Prostate gland (tissue), 2 donors: ENCODE measurements at regions not wholly inside any gene's neighbourhood (a gene's known extent, or its start where the extent isn't known, plus 50 kb on each side); places are given as distances from the start of the nearest gene placed in this dataset.

Experiments used
- DNase-seq: peaks from one replicate; pipeline ENCODE4 v3.0.0-alpha.2; 2019; ENCODE audit warnings: low spot score
- H3K27ac ChIP-seq, 2 donors: fragments of 200-600 bp; sonication (generic); 2 replicates each; pipeline ENCODE4 v1.5.1; 2017 to 2019
- H3K27me3 ChIP-seq: fragments of 200-600 bp; sonication (generic); replicated peaks from 2 replicates; pipeline ENCODE4 v1.5.1; 2019; ENCODE audit not compliant: insufficient read depth
- H3K36me3 ChIP-seq, 2 donors: fragments of 200-600 bp; sonication (generic); 1 replicate in 1 of 2; 2 replicates in 1 of 2; pipeline versions ENCODE4 v1.5.1 to v1.8.1; 2017 to 2019
- H3K4me1 ChIP-seq: fragments of 200-600 bp; sonication (generic); replicated peaks from 2 replicates; pipeline ENCODE4 v1.5.1; 2019
- H3K4me3 ChIP-seq, 2 donors: fragments of 200-600 bp; sonication (generic); 2 replicates each; pipeline ENCODE4 v1.5.1; 2017 to 2019
- H3K9me3 ChIP-seq: fragments of 200-600 bp; sonication (generic); 2 replicates; pipeline ENCODE4 v1.5.1; 2017
- CTCF ChIP-seq, 4 experiments: fragments of 200-600 bp in 2 of 4; fragments of 450-650 bp in 2 of 4; sonication (generic) in 2 of 4; IDR thresholded peaks; 1 replicate in 3 of 4; 2 replicates in 1 of 4; pipeline ENCODE4 v1.5.1; 2016 to 2019; ENCODE audit warnings: antibody characterized with exemption in 4 of 4, mild to moderate bottlenecking in 2 of 4, moderate library complexity in 2 of 4
- POLR2A ChIP-seq: fragments of 450-650 bp; IDR thresholded peaks from one replicate; pipeline ENCODE4 v1.6.1; 2016; ENCODE audit warnings: antibody characterized with exemption, mild to moderate bottlenecking
- POLR2AphosphoS5 ChIP-seq: sonication (generic); formaldehyde crosslinking; IDR thresholded peaks from one replicate; pipeline ENCODE4 v1.6.1; 2017; ENCODE audit warnings: antibody characterized with exemption
- WGBS: methylation state at CpG from one replicate; pipeline ENCODE4 v1.1.5; 2018; 5-methylcytosine and 5-hydroxymethylcytosine counted together
- intact Hi-C: fragments of 100-400 bp; cut with DNase I; formaldehyde crosslinking; loops from one replicate; pipeline ENCODE4 v1.14.2; 2022

DNA sequence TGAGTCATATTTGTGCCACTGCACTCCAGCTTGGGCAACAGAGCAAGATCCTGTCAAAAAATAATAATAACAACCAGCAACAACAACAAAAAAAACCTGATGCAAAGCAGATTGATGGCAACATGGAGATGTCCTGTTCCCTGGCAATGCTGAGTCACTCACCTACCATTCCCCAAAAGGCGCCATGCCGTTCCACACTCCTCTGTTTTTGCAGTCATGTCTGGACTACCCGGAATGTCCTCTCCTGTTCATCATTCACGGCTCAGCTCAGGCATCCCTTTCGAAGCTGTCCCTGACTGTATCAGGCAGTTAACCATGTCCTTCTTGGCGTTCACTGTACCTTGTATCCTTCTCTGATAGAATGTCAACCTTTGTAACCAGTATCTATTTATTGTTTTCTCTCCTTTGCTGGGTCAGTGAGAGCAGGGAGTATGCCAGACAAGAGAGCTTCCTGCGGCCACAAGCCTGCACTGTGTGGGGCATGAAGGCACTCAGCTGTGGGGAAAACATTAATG is 147.7 kb downstream of the ABCC12 start:
- TF ChIP-seq POLR2A, result no peak
- no peak for TF ChIP-seq POLR2AphosphoS5
- no peak for TF ChIP-seq CTCF (IDR thresholded peaks at IDR 0.05)
- Histone ChIP-seq H3K4me1 (no peaks in the 10 kb centered on the region), H3K27ac (no peak overlapping the region), H3K4me3 (no peak overlapping the region), H3K36me3 (no peaks in the 10 kb centered on the region), H3K9me3 (no peaks in the 10 kb centered on the region), H3K27me3 (no peaks in the 10 kb centered on the region)
- no peak for DNase-seq
- WGBS, result 91% methylated on average over 7 of the region's 7 CpGs
- intact Hi-C loops, result no loop called here

DNA sequence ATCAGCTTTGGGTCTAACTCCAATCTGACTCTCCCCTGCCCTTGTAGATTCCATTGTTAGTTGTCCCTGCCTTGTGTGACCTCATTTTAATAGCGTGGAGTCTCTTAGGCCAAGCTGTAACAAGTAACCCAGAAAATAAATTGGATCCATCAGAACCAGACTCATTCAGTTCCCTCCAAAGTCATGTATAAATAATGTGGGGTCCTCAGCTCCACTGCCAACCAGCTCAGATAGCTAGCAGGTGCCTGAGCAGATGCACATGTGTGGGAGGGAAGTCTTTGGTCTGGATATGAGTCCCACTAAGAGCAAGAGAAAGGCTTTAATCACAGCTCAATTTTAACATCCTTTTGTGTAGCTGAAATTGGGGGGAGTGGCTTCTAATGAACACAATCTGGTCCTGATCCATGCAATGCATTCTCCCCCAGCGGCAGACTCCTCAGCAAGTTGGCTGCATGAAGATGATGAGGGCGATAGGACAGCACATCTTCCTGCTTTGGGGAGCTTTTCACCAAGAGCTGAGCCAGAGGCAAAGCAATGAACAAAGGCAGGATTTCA is 151.6 kb downstream of the ABCC12 start:
- Histone ChIP-seq H3K9me3 (no peaks in the 10 kb centered on the region), H3K4me3 (no peak overlapping the region), H3K27ac (no peak overlapping the region), H3K36me3 (no peaks in the 10 kb centered on the region), H3K4me1 (no peaks in the 10 kb centered on the region), H3K27me3 (no peaks in the 10 kb centered on the region)
- WGBS, result 53% methylated on average over 3 of the region's 3 CpGs
- TF ChIP-seq CTCF (IDR thresholded peaks at IDR 0.05) (no peak), POLR2AphosphoS5 (no peak)
- no peak for DNase-seq
- intact Hi-C loops, result no loop called here

DNA sequence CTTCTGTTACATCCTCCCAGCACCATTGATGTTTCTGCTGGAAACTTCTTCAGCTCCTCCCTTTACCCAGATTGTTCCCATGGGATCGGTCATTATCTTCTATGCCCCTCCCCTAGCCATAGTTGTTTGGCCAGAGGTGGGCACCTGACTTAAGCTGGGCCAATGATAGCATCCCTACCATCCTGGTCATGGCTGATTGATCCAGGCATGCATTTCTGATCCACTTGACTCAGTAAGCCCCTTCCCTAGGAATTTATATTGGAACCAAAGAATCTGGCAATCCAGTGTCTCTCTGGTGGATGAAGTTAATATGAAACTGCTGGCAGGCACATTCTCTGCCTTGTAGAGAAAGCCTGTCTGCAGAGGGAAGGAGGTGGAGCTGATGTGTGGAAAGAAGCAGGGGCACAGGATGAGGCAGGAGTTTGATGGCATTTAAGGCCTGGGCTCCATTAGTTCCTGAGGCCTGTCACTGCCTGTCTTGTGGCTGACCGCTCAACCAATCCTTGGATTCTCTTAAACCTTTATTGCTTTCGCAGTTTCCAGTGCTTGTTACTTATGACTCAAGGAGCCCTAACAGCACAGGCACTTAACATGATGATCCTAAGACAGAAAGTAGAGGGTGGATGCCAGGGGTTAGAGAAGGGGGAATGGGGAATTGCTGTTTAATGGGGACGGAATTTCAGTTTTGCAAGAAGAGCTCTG is 152.4 kb downstream of the ABCC12 start:
- Histone ChIP-seq H3K27me3 (no peaks in the 10 kb centered on the region), H3K27ac (no peak overlapping the region), H3K9me3 (no peaks in the 10 kb centered on the region), H3K4me1 (no peaks in the 10 kb centered on the region), H3K4me3 (no peak overlapping the region), H3K36me3 (no peaks in the 10 kb centered on the region)
- no peak for TF ChIP-seq CTCF (IDR thresholded peaks at IDR 0.05)
- TF ChIP-seq POLR2A, result no peak
- no peak for TF ChIP-seq POLR2AphosphoS5
- 31% methylated on average over 4 of the region's 4 CpGs for WGBS
- no peak for DNase-seq
- intact Hi-C loops, result no loop called here

- Histone ChIP-seq H3K36me3 (no peaks in the 10 kb centered on the region), H3K4me3 (no peak overlapping the region), H3K27ac (no peak overlapping the region), H3K9me3 (no peaks in the 10 kb centered on the region), H3K4me1 (no peaks in the 10 kb centered on the region), H3K27me3 (no peaks in the 10 kb centered on the region)
- no peak for DNase-seq
- intact Hi-C loops, result no loop called here
- TF ChIP-seq CTCF (IDR thresholded peaks at IDR 0.05), result no peak
- TF ChIP-seq POLR2AphosphoS5, result no peak
- TF ChIP-seq POLR2A, result no peak
- 31% methylated on average over 13 of the region's 13 CpGs for WGBS
Observed at GRCh38 chr16:48001324-48001895, 154.4 kb downstream of the ABCC12 start.

DNA sequence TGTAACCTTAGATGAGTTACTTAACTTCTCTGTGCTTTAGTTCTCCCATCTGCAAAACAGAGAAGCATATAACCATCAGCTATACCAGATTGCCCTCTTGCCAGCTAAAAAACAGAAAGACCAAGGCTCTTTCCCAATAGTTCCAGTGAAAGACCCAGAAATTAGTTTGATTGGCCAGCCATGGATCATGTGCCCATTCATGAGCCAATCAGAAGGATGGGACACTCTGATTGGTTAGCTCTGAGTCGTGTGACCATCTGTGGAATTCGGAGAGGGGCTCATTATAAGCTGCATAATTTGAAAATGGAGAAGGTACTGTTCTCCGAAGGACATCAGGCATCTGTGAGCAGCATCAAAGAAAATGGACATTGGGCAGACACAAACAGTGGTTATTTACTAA is 155.2 kb downstream of the ABCC12 start:
- DNase-seq, result no peak
- 93% methylated on average over 3 of the region's 3 CpGs for WGBS
- H3K4me1 ChIP-seq, result no peaks in the 10 kb centered on the region

More for the DNA sequence above, 155.2 kb downstream of the ABCC12 start:
- no peak overlapping the region for H3K27ac ChIP-seq
- no peaks in the 10 kb centered on the region for H3K27me3 ChIP-seq
- no peaks in the 10 kb centered on the region for H3K36me3 ChIP-seq
- intact Hi-C loops, result no loop called here
- no peaks in the 10 kb centered on the region for H3K9me3 ChIP-seq
- no peak overlapping the region for H3K4me3 ChIP-seq
- TF ChIP-seq CTCF (IDR thresholded peaks at IDR 0.05), result no peak
- no peak for TF ChIP-seq POLR2A
- no peak for TF ChIP-seq POLR2AphosphoS5
